PC-3 (cell line): ENCODE measurements at regions not wholly inside any gene's neighbourhood (a gene's known extent, or its start where the extent isn't known, plus 50 kb on each side); places are given as distances from the start of the nearest gene placed in this dataset.

Source experiments
- CTCF ChIP-seq: fragments of 300-600 bp; sonication (generic); conservative IDR thresholded peaks from 2 replicates; pipeline ENCODE4 v1.5.1; 2017; ENCODE audit warnings: antibody characterized with exemption, low read depth, mild to moderate bottlenecking, low read length
- EZH2phosphoT487 ChIP-seq: fragments of 300-600 bp; sonication (generic); IDR thresholded peaks from 2 replicates; pipeline ENCODE4 v1.6.1; 2018; ENCODE audit warnings: mild to moderate bottlenecking, antibody characterized with exemption, low read length, borderline replicate concordance

- TF ChIP-seq EZH2phosphoT487 = no peak
- no peak for TF ChIP-seq CTCF
Measured at GRCh38 chr12:118780939-118781338, 200.4 kb upstream of the SRRM4 start.
